ENCODE measurements at regions not wholly inside any gene's neighbourhood (a gene's known extent, or its start where the extent isn't known, plus 50 kb on each side); places are given as distances from the start of the nearest gene placed in this dataset.
A peak's percentile ranks its signal among the peaks of the same experiment; 100 is the strongest.

DNA sequence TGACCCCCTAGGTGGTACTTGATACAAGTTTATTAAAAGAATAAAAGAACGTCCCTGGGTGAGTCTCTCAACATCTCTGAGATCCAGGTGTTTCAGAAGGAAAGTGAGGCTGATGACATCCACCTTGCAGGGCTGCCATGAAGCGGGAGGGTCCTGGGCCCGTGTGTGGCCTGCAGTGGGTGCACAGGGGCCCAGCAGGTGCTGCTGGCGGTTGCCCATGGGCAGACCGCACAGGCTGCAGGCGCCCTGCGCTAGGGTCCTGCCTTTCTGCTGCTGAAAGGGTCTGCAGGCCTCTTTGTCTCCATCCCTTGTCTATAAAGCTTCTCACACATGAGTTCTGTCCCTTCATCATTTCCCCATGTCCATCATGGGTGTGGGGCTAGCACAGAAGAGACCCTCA lies 247.0 kb downstream of the TFCP2L1 start:
- DNase-seq, result no peak

- no peak for DNase-seq
Measured at GRCh38 chr2:121038431-121038830, 246.6 kb downstream of the TFCP2L1 start.

GRCh38 chr2:121038891-121039616 lies 245.9 kb downstream of the TFCP2L1 start:
- DNase-seq, result no peak

GRCh38 chr2:121039679-121040078 lies 245.3 kb downstream of the TFCP2L1 start:
- no peak for DNase-seq

- no peak for DNase-seq
Measured at GRCh38 chr2:121041516-121041915, 243.5 kb downstream of the TFCP2L1 start.

- no peak for DNase-seq
Measured at GRCh38 chr2:121043061-121043826, 241.8 kb downstream of the TFCP2L1 start.

- no peak for DNase-seq
Measured at GRCh38 chr2:121043827-121044222, 241.2 kb downstream of the TFCP2L1 start.

GRCh38 chr2:121044412-121044811 lies 240.6 kb downstream of the TFCP2L1 start:
- DNase-seq, result peak; percentile 5

- no peak for DNase-seq
Measured at GRCh38 chr2:121045245-121045644, 239.8 kb downstream of the TFCP2L1 start.

DNA sequence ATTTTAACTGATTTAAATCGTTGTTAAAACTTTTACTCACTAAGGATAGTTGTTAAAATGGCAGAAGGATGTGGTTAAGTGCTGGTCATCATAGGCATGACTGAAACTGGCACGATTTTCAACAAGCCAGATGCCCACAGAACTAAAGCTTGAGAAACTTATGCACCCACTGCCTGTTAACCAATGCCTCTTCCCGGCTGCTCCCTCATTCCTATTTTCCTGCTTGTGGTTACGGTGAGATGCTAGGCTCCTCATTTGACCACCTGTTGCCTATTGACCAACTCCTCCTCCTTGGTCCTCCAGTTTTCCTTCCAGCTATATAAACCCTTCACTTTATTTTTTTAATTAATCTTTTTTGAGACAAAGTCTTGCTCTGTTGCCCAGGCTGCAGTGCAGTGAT lies 238.7 kb downstream of the TFCP2L1 start:
- DNase-seq, result no peak

GRCh38 chr2:121047383-121047782 lies 237.6 kb downstream of the TFCP2L1 start:
- no peak for DNase-seq

- DNase-seq, result no peak
Measured at GRCh38 chr2:121049131-121049530, 235.9 kb downstream of the TFCP2L1 start.

DNA sequence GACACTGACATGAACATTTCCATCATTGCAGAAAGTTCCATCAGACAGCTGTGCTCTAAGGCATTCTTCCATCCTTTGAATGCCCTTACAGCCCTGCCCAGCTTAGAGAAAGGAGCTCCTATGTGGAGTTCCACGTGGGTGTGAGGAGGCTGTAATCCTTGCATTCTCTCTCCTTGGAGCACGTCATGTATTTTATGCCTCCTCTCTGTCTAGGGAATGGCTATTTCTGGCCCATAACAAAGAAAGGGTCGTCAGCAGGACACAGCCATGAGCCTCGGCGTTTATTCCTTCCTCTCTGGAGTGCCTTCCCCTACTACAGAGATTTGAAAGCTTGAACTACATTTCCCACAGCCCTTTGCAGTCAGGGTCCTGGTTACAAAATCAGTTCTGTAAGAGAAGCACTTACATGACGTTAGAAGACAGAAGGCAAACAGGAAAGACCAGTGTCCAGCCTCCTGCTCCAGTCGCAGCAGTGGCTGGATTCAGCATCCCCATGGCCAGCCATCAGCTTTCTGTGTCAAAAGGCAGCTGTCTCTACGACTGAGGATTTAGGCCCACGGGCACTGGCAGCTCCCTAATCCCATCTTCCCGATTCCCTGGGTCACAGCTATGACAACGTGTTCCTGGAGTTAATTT lies 234.9 kb downstream of the TFCP2L1 start:
- DNase-seq, result no peak

DNA sequence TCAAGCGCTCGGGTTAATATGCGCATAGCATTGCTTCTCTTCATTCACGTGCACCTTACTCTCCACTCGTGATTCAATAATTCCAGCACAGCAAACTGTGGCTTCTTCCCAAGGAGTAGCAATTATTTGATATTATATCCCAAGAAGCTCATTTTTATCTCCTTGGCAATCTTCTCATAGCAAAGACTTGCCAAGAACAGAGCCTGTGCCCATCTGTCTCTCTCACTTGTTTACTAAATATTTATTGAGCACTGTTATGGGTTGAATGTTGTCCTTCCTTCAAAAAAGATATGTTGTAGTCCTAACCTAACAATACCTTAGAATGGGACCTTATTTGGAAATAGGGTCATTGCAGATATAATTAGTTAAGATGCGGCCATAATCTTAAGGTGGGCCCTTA lies 233.7 kb downstream of the TFCP2L1 start:
- DNase-seq, result no peak

DNA sequence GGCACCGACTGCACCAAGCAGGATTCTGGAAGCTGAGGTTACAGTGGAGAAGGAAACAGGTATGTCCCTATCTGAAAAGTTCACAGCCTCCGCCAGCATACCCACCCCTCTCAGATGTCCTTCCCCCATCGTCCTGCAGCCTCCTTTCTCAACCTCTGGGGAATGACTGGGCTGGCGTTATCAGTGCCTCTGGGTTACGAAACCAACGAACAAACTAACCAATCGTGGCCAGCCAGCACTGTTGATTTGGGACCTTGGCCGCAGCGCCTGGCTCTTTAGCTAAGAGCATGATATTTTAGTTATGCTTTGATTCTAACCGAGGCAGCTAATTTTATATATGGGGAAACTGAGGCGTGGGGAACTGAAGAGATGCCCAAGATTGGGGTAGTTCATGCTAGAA lies 233.0 kb downstream of the TFCP2L1 start:
- DNase-seq, result no peak

DNA sequence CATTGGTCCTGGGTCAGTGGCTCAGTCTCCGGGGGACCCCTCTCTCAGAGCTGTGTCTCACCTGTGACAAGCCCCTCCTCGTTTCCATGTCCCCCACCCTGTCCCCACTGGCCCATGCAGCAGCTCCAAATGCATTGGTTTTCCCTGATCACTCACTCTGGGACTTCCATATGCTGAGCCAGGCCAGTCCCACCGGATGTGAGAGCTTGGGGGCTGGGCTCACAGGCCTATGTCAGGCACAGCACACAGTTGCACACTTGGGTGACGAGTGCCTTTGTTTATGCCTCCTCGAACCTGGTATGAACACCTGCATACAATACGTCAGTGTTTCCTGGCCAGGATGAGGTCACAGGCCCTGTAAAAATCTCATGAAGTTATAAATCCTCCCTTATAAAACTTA lies 232.5 kb downstream of the TFCP2L1 start:
- no peak for DNase-seq

DNA sequence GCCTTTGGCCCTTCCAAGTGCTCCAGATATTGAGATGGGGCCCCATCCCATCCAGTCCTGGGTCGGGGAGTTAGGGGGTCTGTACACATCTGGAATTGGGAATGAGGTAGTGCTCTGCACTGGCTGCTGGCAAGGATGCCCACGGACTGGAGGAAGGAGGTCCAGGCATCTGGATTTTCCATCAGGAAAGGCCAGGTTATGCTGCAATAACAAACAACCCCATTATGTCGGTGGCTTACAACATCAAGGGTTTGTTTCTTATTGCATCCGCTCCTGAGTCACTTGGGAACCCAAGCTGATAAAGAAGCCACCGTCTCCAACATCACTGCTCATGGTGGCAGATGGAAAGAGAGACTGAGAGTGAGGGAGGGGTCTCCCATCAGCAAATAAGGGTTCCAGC lies 229.9 kb downstream of the TFCP2L1 start:
- no peak for DNase-seq

- DNase-seq, result no peak
Measured at GRCh38 chr2:121055501-121055900, 229.5 kb downstream of the TFCP2L1 start.

- no peak for DNase-seq
Measured at GRCh38 chr2:121058852-121059558, 226.0 kb downstream of the TFCP2L1 start.

GRCh38 chr2:121059651-121060649 lies 225.1 kb downstream of the TFCP2L1 start:
- no peak for DNase-seq

DNA sequence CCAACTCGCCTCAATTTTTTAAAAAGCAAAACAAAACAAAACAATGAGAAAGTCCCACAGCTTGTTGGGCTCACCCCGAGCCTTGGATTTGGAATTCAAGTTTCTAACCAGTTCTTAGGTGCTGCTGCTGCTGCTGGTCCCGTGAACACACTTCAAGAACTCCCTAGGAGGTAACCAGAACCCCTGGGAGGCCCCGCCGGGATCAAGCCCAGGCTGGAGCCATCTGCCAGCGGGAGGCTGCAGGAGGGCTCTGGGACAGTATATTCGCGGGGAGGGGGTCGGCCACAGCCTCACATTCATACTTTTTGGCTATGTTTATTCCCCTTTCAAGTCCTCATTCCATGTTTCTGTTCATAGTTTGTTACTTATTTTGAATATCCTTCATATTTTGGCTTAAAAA lies 223.4 kb downstream of the TFCP2L1 start:
- DNase-seq, result no peak

DNA sequence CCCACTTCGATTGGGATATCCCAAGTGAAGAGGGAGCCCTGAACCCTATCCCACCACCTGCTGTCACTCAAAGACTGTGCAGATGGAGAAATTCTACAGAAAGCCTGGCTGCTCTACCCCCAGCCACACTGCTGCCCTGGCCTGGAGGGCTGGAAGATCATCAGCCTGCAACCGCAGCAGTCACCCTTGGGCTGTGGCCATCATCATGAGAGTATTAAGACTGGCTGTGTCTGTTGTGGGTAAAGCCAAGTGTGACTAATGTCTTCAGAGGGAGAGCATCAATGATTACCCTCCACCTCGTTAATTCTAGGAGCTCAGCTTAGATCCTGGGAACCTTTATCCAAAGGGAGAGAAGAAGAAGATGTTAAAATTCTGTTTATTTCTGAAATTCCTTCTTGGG lies 221.5 kb downstream of the TFCP2L1 start:
- DNase-seq, result no peak

Data from hematopoietic multipotent progenitor cell treated with erythropoietin and hydrocortisone succinate and interleukin-3 and kit ligand, for 8 days (in vitro differentiated cells).